Gastrocnemius medialis (tissue), 4 donors: ENCODE measurements at regions not wholly inside any gene's neighbourhood (a gene's known extent, or its start where the extent isn't known, plus 50 kb on each side); places are given as distances from the start of the nearest gene placed in this dataset.

Source experiments
- ATAC-seq, 2 donors: fragments of 150-250 bp; one replicate each; pipeline ENCODE4 v1.9.1; 2016
- DNase-seq, 2 donors: peaks; one replicate each; pipeline ENCODE4 v3.0.0-alpha.2; 2019
- H3K27ac ChIP-seq, 4 donors: fragments of 200-600 bp; sonication (generic); 1 replicate in 1 of 4; 2 replicates in 3 of 4; pipeline ENCODE4 v1.5.1; 2016 to 2018; ENCODE audit warnings: mild to moderate bottlenecking in 2 of 4, moderate library complexity in 1 of 4
- H3K27me3 ChIP-seq, 3 donors: fragments of 200-600 bp; sonication (generic) in 2 of 3; 1 replicate in 1 of 3; 2 replicates in 2 of 3; pipeline versions ENCODE4 v1.5.1 to v1.6.0; 2016 to 2019; ENCODE audit warnings: mild to moderate bottlenecking in 1 of 3, moderate library complexity in 1 of 3
- H3K36me3 ChIP-seq, 2 donors: fragments of 200-600 bp; sonication (generic) in 1 of 2; one replicate each; pipeline ENCODE4 v1.5.1; 2017 to 2018
- H3K4me1 ChIP-seq, 2 donors: fragments of 200-600 bp; sonication (generic) in 1 of 2; one replicate each; pipeline ENCODE4 v1.5.1; 2016 to 2017; ENCODE audit warnings: mild to moderate bottlenecking in 2 of 2
- H3K4me3 ChIP-seq, 4 donors: fragments of 200-600 bp; sonication (generic) in 3 of 4; 1 replicate in 1 of 4; 2 replicates in 3 of 4; pipeline ENCODE4 v1.5.1; 2016 to 2019; ENCODE audit warnings: mild to moderate bottlenecking in 2 of 4
- H3K9me3 ChIP-seq, 3 donors: fragments of 200-600 bp; sonication (generic) in 2 of 3; 1 replicate in 1 of 3; 2 replicates in 2 of 3; pipeline ENCODE4 v1.5.1; 2016 to 2019
- POLR2A ChIP-seq, 2 donors: fragments of 450-650 bp; IDR thresholded peaks; one replicate each; pipeline ENCODE4 v1.6.1; 2017; ENCODE audit warnings: antibody characterized with exemption in 2 of 2, mild to moderate bottlenecking in 2 of 2, moderate library complexity in 2 of 2
- in situ Hi-C, 4 donors: fragments of 200-750 bp; cut with MboI; loops; one replicate each; pipeline versions ENCODE4 v1.15.0 to v1.8.0; 2017; ENCODE audit warnings: low sequenced_read_pairs in 4 of 4
- intact Hi-C: fragments of 100-400 bp; cut with DNase I; formaldehyde crosslinking; loops from one replicate; pipeline ENCODE4 v1.15.1; 2023; ENCODE audit warnings: low total_unique reads
- TF ChIP-seq, protein P1 (sequence below), 5 experiments: fragments of 450-650 bp in 3 of 5; fragments of 200-600 bp in 2 of 5; sonication (generic) in 2 of 5; IDR thresholded peaks in 4 of 5; conservative IDR thresholded peaks in 1 of 5; 1 replicate in 4 of 5; 2 replicates in 1 of 5; pipeline ENCODE4 v1.5.1; 2016 to 2019; ENCODE audit warnings: antibody characterized with exemption in 5 of 5, mild to moderate bottlenecking in 3 of 5, moderate library complexity in 3 of 5

DNA sequence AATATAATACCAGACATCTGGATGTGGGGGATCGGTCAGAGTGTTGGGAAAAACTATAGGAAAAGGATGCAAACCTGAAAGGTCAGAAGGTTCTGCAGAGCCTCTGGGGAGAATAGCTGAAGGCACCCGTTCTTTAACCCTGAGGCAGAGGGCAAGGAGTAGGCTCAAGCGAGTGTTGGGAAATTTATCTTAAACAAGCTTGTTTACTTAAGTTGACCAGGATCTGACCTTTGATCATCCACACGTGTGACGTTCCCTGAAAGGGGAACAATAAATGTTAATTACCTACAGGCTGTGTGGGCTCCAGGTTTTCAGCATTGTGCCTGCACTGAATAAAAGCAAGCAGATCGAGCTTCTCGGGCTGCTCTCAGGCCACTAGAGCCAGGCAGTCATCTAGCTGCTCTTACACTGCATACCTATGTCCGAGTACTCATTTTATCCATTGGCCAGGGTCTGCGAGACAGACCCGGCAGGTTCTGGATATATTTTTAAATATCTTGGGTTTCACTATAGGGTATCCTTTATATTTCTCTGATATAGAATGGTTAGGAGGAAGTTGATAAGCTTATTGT, 400.6 kb upstream of the CHST9 start:
- peaks cover 13 to 18% of the 10 kb centered on the region in 2 donors for H3K4me1 ChIP-seq
- DNase-seq: no peak
- peak; percentile 41 to 50 for ATAC-seq
- TF ChIP-seq, protein P1, sequence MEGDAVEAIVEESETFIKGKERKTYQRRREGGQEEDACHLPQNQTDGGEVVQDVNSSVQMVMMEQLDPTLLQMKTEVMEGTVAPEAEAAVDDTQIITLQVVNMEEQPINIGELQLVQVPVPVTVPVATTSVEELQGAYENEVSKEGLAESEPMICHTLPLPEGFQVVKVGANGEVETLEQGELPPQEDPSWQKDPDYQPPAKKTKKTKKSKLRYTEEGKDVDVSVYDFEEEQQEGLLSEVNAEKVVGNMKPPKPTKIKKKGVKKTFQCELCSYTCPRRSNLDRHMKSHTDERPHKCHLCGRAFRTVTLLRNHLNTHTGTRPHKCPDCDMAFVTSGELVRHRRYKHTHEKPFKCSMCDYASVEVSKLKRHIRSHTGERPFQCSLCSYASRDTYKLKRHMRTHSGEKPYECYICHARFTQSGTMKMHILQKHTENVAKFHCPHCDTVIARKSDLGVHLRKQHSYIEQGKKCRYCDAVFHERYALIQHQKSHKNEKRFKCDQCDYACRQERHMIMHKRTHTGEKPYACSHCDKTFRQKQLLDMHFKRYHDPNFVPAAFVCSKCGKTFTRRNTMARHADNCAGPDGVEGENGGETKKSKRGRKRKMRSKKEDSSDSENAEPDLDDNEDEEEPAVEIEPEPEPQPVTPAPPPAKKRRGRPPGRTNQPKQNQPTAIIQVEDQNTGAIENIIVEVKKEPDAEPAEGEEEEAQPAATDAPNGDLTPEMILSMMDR (IDR thresholded peaks at IDR 0.05 in 4 of 5, conservative IDR thresholded peaks at IDR 0.05 in 1 of 5): no peak
- TF ChIP-seq POLR2A (IDR thresholded peaks at IDR 0.05): no peak
- peaks cover 0 to 7% (median 0%) of the 10 kb centered on the region in 3 donors for H3K9me3 ChIP-seq
- H3K27ac ChIP-seq: peak overlapping the region; percentile 27 to 70 (median 44)
- no peaks in the 10 kb centered on the region for H3K36me3 ChIP-seq
- peak overlapping the region in 3 of 4 donors; percentile 6 to 29 (median 13) for H3K4me3 ChIP-seq
- in situ Hi-C loops: loop anchor here in 2 of 4 donors (25.0 kb wide), 1 partner anchor 773 kb away; no protein-coding TSS in a partner anchor
- H3K27me3 ChIP-seq: no peaks in the 10 kb centered on the region
- intact Hi-C loops: no loop called here

DNA sequence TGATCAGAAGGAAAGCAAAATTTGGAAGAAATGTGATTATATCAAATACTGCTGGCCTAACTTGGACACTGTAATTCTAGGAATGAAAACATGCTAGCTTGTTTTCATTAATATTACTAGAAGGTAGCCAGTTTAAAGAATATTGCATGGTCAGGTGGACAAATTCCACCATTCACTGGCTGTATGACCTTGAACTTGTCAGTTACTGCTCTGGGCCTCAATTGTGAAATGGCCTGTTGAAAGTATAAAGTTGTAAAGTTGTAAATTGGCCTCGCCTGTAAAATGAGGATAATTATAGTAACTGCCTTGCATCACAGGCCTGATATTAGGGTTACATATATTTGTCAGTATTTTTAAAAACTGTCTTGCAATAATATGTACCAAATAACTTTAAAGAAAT, 398.4 kb upstream of the CHST9 start:
- peaks cover 25 to 32% of the 10 kb centered on the region in 2 donors for H3K4me1 ChIP-seq
- H3K4me3 ChIP-seq: no peak overlapping the region
- peaks cover 0 to 7% (median 0%) of the 10 kb centered on the region in 3 donors for H3K9me3 ChIP-seq
- in situ Hi-C loops (loop anchor here in 2 of 4 donors (25.0 kb wide), 1 partner anchor 771 kb away; no protein-coding TSS in a partner anchor), intact Hi-C loops (no loop called here)
- no peak for DNase-seq
- no peaks in the 10 kb centered on the region for H3K27me3 ChIP-seq
- H3K27ac ChIP-seq: peak overlapping the region in 2 of 4 donors; percentile 20 to 59
- H3K36me3 ChIP-seq: no peaks in the 10 kb centered on the region
- peak in 1 of 2 donors; percentile 64 for ATAC-seq
- TF ChIP-seq, protein P1 (IDR thresholded peaks at IDR 0.05 in 4 of 5, conservative IDR thresholded peaks at IDR 0.05 in 1 of 5): no peak
- TF ChIP-seq POLR2A (IDR thresholded peaks at IDR 0.05): no peak

DNA sequence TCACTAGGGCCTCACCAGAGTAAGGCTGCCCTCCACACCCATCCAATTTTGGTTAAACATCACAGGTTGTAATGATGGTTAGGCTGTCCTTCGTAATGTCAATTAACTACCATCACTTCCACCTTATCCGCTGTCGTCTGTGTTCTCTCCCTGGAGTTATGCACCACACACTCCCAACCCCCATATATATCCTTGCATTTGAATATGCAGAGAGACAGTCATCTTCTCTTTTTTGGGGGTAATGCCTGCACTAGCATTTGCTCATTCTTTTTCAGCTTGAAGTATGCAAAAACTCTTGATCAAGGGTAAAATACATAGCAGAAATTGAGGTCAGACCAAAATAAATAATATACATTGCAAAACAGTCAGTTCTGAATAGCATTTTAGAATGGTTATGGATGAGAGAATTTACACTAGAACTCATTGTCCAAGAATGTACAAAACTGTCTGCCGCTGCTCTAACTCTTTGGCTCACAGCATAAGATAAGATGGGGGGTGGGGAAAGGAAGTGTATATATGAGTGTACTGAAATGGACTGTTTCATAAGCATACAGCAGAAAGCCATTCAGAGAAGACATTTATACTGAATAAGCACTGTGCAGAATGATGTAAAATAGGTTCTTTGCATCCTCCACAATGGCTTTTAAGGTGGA, 397.8 kb upstream of the CHST9 start:
- Histone ChIP-seq H3K4me3 (no peak overlapping the region), H3K27ac (peak overlapping the region in 2 of 4 donors; percentile 20 to 59), H3K9me3 (peaks cover 0 to 7% (median 0%) of the 10 kb centered on the region in 3 donors), H3K36me3 (no peaks in the 10 kb centered on the region), H3K4me1 (peaks cover 31 to 36% of the 10 kb centered on the region in 2 donors), H3K27me3 (no peaks in the 10 kb centered on the region)
- no peak for ATAC-seq
- in situ Hi-C loops (loop anchor here in 2 of 4 donors (25.0 kb wide), 1 partner anchor 771 kb away; no protein-coding TSS in a partner anchor), intact Hi-C loops (no loop called here)
- no peak for DNase-seq
- TF ChIP-seq, protein P1 (IDR thresholded peaks at IDR 0.05 in 4 of 5, conservative IDR thresholded peaks at IDR 0.05 in 1 of 5): no peak

DNA sequence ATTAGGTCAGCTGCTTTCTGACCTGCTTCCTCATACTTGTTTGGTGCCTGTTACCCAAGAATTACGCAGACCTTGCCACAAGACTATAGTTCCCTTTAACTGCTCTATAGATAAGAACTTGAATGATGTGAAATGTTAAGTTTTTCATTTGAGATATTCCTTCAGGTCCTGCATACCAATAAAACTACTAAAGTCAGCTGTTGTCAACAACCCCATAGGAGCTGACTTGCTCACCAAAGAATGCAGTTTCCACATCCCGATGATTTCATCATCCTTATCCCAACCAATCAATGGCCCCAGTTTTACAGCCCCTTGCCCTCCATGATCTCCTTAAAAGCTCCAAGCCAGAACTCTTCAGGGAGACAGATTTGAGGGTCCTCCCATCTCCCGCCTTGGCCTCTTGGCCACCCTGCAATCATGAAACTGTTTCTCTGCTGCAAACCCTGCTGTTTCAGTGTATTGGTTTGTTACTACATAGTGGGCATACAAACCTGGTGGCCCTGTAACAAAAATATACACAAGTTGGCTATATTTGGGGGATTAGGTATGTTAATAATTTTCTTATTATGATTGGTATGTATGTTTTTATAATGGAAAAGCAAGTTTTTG, 396.3 kb upstream of the CHST9 start:
- intact Hi-C loops: no loop called here
- H3K36me3 ChIP-seq: no peaks in the 10 kb centered on the region
- in situ Hi-C loops: loop anchor here in 2 of 4 donors (25.0 kb wide), 1 partner anchor 769 kb away; no protein-coding TSS in a partner anchor
- TF ChIP-seq POLR2A (IDR thresholded peaks at IDR 0.05): no peak
- TF ChIP-seq, protein P1 (IDR thresholded peaks at IDR 0.05 in 4 of 5, conservative IDR thresholded peaks at IDR 0.05 in 1 of 5): no peak
- H3K4me3 ChIP-seq: no peak overlapping the region
- peaks cover 33 to 41% of the 10 kb centered on the region in 2 donors for H3K4me1 ChIP-seq
- peaks cover 0 to 7% (median 0%) of the 10 kb centered on the region in 3 donors for H3K9me3 ChIP-seq
- no peak for ATAC-seq
- H3K27me3 ChIP-seq: no peaks in the 10 kb centered on the region
- H3K27ac ChIP-seq: no peak overlapping the region
- DNase-seq: no peak
